ENCODE measurements at regions not wholly inside any gene's neighbourhood (a gene's known extent, or its start where the extent isn't known, plus 50 kb on each side); places are given as distances from the start of the nearest gene placed in this dataset.
"Not testable (repeated sequence)": the region's sequence is repeated elsewhere in the genome, so short reads cannot be mapped to it uniquely, and the experiment has no call there.

DNA sequence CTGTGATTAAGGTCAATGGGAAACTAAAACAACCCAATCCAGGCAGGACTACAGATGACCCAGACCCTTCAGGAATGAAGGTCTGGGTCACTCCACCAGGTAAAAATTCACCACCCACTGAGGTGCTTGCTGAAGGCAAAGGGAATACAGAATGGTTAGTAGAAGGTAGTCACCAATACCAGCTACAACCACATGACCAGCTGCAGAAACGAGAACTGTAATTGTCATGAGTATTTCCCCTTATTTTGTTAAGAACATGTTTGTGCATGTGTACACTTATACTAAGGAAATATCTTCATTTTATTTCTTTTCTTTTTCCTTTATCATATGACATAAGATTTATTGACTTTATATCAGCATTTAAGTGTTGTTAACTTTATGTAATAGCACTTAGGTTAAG, 126.1 kb upstream of the ZC3H12C start:
- not testable (repeated sequence) for H2BK120ac ChIP-seq (ENCODE audit: low read depth, low read length); H3K27me3 ChIP-seq (ENCODE audit: control insufficient read depth in 1 of 2, insufficient read depth in 1 of 2, low read length in 2 of 2); H2AFZ ChIP-seq (ENCODE audit: low read depth, low read length); H3K4me3 ChIP-seq (ENCODE audit: insufficient read depth in 1 of 2, low read depth in 1 of 2, low read length in 2 of 2); H3K9me3 ChIP-seq (ENCODE audit: control insufficient read depth, low read length); H2BK12ac ChIP-seq (ENCODE audit: low read length in 2 of 2); H3K14ac ChIP-seq (ENCODE audit: low read length in 2 of 2); H3K18ac ChIP-seq (ENCODE audit: low read depth in 1 of 2, low read length in 2 of 2); H3K4ac ChIP-seq (ENCODE audit: low read depth in 1 of 2, low read length in 2 of 2); H2BK15ac ChIP-seq (ENCODE audit: low read depth, poor library complexity, severe bottlenecking); H3K27ac ChIP-seq (ENCODE audit: low read length, poor library complexity, severe bottlenecking); DNase-seq; H2AK5ac ChIP-seq (ENCODE audit: low read length, severe bottlenecking); H3K4me2 ChIP-seq (ENCODE audit: low read length, poor library complexity, severe bottlenecking); H4K91ac ChIP-seq (ENCODE audit: low read length); H3K36me3 ChIP-seq (ENCODE audit: control insufficient read depth in 1 of 2, insufficient read depth in 2 of 2, low read depth in 1 of 2, low read length in 2 of 2); H2BK5ac ChIP-seq (ENCODE audit: low read depth, low read length, poor library complexity, severe bottlenecking); H4K8ac ChIP-seq (ENCODE audit: low read length); H3K4me1 ChIP-seq (ENCODE audit: control insufficient read depth, insufficient read depth, low read depth, low read length); H3K79me1 ChIP-seq (replicated peaks; ENCODE audit: low read length, poor library complexity, severe bottlenecking); H3K23ac ChIP-seq (ENCODE audit: low read length in 2 of 2); H3K9ac ChIP-seq (ENCODE audit: low read length)
- WGBS, result no CpG with 5 or more reads among the region's 1 CpG

DNA sequence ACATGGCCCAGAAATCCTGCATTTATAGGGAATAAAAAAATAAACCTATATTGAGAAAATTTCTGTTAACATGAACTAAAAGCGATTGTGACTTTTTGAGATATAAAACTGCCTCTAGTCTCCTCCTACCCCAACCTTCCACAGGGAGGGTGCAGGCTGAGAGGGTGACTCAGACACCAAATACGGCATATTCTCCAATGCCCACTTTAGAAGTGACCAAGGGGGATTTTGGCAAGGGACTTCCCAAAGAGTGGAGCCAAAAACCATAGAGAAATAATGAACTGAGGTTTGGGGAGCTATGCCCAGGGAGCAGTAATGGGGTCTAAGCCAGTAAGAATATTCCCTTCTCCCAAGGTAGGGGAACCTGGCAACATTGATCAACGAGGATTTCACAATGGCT, 124.9 kb upstream of the ZC3H12C start:
- no peaks in the 10 kb centered on the region for H3K79me1 ChIP-seq (replicated peaks; ENCODE audit: low read length, poor library complexity, severe bottlenecking)
- H3K14ac ChIP-seq (ENCODE audit: low read length in 2 of 2), result no peak overlapping the region
- no peaks in the 10 kb centered on the region for H3K27me3 ChIP-seq (ENCODE audit: control insufficient read depth in 1 of 2, insufficient read depth in 1 of 2, low read length in 2 of 2)
- no peak overlapping the region for H3K18ac ChIP-seq (ENCODE audit: low read depth in 1 of 2, low read length in 2 of 2)
- no peaks in the 10 kb centered on the region for H3K9me3 ChIP-seq (ENCODE audit: control insufficient read depth, low read length)
- H4K91ac ChIP-seq (ENCODE audit: low read length), result no peak overlapping the region
- no peak overlapping the region for H2AFZ ChIP-seq (ENCODE audit: low read depth, low read length)
- H3K4me2 ChIP-seq (ENCODE audit: low read length, poor library complexity, severe bottlenecking), result no peak overlapping the region
- no peak overlapping the region for H2AK5ac ChIP-seq (ENCODE audit: low read length, severe bottlenecking)
- WGBS, result 90% methylated on average over 1 of the region's 3 CpGs
- H3K4ac ChIP-seq (ENCODE audit: low read depth in 1 of 2, low read length in 2 of 2), result no peak overlapping the region
- no peak for DNase-seq
- H2BK120ac ChIP-seq (ENCODE audit: low read depth, low read length), result no peak overlapping the region
- no peak overlapping the region for H4K8ac ChIP-seq (ENCODE audit: low read length)
- H2BK5ac ChIP-seq (ENCODE audit: low read depth, low read length, poor library complexity, severe bottlenecking), result no peak overlapping the region
- no peaks in the 10 kb centered on the region for H3K36me3 ChIP-seq (ENCODE audit: control insufficient read depth in 1 of 2, insufficient read depth in 2 of 2, low read depth in 1 of 2, low read length in 2 of 2)
- no peak overlapping the region for H3K23ac ChIP-seq (ENCODE audit: low read length in 2 of 2)
- no peak overlapping the region for H3K9ac ChIP-seq (ENCODE audit: low read length)
- H3K4me1 ChIP-seq (ENCODE audit: control insufficient read depth, insufficient read depth, low read depth, low read length), result peaks cover 2% of the 10 kb centered on the region
- H2BK15ac ChIP-seq (ENCODE audit: low read depth, poor library complexity, severe bottlenecking), result no peak overlapping the region
- H3K4me3 ChIP-seq (ENCODE audit: insufficient read depth in 1 of 2, low read depth in 1 of 2, low read length in 2 of 2), result no peak overlapping the region
- no peak overlapping the region for H3K27ac ChIP-seq (ENCODE audit: low read length, poor library complexity, severe bottlenecking)
- H2BK12ac ChIP-seq (ENCODE audit: low read length in 2 of 2), result no peak overlapping the region

GRCh38 chr11:109968781-109969180, 124.4 kb upstream of the ZC3H12C start:
- H3K36me3 ChIP-seq (ENCODE audit: control insufficient read depth in 1 of 2, insufficient read depth in 2 of 2, low read depth in 1 of 2, low read length in 2 of 2), result no peaks in the 10 kb centered on the region
- H4K91ac ChIP-seq (ENCODE audit: low read length), result no peak overlapping the region
- DNase-seq, result no peak
- no peak overlapping the region for H3K9ac ChIP-seq (ENCODE audit: low read length)
- no peaks in the 10 kb centered on the region for H3K79me1 ChIP-seq (replicated peaks; ENCODE audit: low read length, poor library complexity, severe bottlenecking)
- no peak overlapping the region for H2BK120ac ChIP-seq (ENCODE audit: low read depth, low read length)
- H3K27ac ChIP-seq (ENCODE audit: low read length, poor library complexity, severe bottlenecking), result no peak overlapping the region
- no peak overlapping the region for H3K18ac ChIP-seq (ENCODE audit: low read depth in 1 of 2, low read length in 2 of 2)
- peaks cover 2% of the 10 kb centered on the region for H3K4me1 ChIP-seq (ENCODE audit: control insufficient read depth, insufficient read depth, low read depth, low read length)
- H3K14ac ChIP-seq (ENCODE audit: low read length in 2 of 2), result no peak overlapping the region
- no peak overlapping the region for H3K4me2 ChIP-seq (ENCODE audit: low read length, poor library complexity, severe bottlenecking)
- H3K23ac ChIP-seq (ENCODE audit: low read length in 2 of 2), result no peak overlapping the region
- no peak overlapping the region for H2AK5ac ChIP-seq (ENCODE audit: low read length, severe bottlenecking)
- H2BK12ac ChIP-seq (ENCODE audit: low read length in 2 of 2), result no peak overlapping the region
- H3K27me3 ChIP-seq (ENCODE audit: control insufficient read depth in 1 of 2, insufficient read depth in 1 of 2, low read length in 2 of 2), result no peaks in the 10 kb centered on the region
- H2BK5ac ChIP-seq (ENCODE audit: low read depth, low read length, poor library complexity, severe bottlenecking), result no peak overlapping the region
- H2BK15ac ChIP-seq (ENCODE audit: low read depth, poor library complexity, severe bottlenecking), result no peak overlapping the region
- H2AFZ ChIP-seq (ENCODE audit: low read depth, low read length), result no peak overlapping the region
- WGBS, result 100% methylated on average over 2 of the region's 3 CpGs
- H4K8ac ChIP-seq (ENCODE audit: low read length), result peak overlapping the region; percentile 37
- H3K9me3 ChIP-seq (ENCODE audit: control insufficient read depth, low read length), result no peaks in the 10 kb centered on the region
- H3K4me3 ChIP-seq (ENCODE audit: insufficient read depth in 1 of 2, low read depth in 1 of 2, low read length in 2 of 2), result no peak overlapping the region
- H3K4ac ChIP-seq (ENCODE audit: low read depth in 1 of 2, low read length in 2 of 2), result no peak overlapping the region

DNA sequence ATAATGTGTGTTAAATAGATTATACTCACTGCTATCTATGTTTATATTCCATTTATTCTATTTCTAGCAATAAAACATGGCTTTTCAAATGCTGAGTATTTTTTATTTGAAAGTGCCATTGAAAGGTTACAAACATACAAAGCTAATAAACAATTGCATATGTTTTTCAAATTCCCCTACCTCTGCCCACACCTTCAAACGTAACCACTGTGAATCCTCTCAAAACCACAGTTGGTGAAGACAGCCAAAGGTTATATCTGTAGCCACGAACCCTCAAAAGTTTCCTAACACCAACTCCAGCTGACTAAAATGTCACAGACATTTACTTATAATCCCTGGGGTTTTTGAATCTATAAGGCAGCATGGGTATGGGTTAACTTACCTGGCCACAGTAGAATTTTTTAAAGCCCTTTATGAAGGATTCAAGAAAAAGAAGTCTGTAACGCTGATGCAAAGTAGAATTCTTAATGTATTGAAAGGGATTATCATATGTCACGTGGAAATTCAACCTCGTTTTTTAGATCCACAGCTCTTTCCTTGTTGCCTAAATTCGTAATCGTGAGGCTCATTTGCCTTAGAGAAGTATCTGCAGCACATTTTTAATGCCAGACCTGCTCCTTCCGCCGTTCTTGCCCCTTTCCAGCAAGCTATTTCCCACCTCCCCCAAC, 122.5 kb upstream of the ZC3H12C start:
- Histone ChIP-seq H2BK15ac (ENCODE audit: low read depth, poor library complexity, severe bottlenecking) (no peak overlapping the region), H3K23ac (ENCODE audit: low read length in 2 of 2) (no peak overlapping the region), H3K4me3 (ENCODE audit: insufficient read depth in 1 of 2, low read depth in 1 of 2, low read length in 2 of 2) (no peak overlapping the region), H3K79me1 (replicated peaks; ENCODE audit: low read length, poor library complexity, severe bottlenecking) (no peaks in the 10 kb centered on the region), H3K27me3 (ENCODE audit: control insufficient read depth in 1 of 2, insufficient read depth in 1 of 2, low read length in 2 of 2) (no peaks in the 10 kb centered on the region), H4K8ac (ENCODE audit: low read length) (no peak overlapping the region), H2AK5ac (ENCODE audit: low read length, severe bottlenecking) (no peak overlapping the region), H3K4me2 (ENCODE audit: low read length, poor library complexity, severe bottlenecking) (no peak overlapping the region), H3K9me3 (ENCODE audit: control insufficient read depth, low read length) (no peaks in the 10 kb centered on the region), H3K14ac (ENCODE audit: low read length in 2 of 2) (no peak overlapping the region), H3K27ac (ENCODE audit: low read length, poor library complexity, severe bottlenecking) (no peak overlapping the region), H4K91ac (ENCODE audit: low read length) (no peak overlapping the region), H3K36me3 (ENCODE audit: control insufficient read depth in 1 of 2, insufficient read depth in 2 of 2, low read depth in 1 of 2, low read length in 2 of 2) (no peaks in the 10 kb centered on the region), H2BK120ac (ENCODE audit: low read depth, low read length) (peak overlapping the region; percentile 3), H3K4ac (ENCODE audit: low read depth in 1 of 2, low read length in 2 of 2) (no peak overlapping the region), H3K9ac (ENCODE audit: low read length) (no peak overlapping the region), H2BK12ac (ENCODE audit: low read length in 2 of 2) (peak overlapping the region in 1 of 2 experiments; percentile 5), H2BK5ac (ENCODE audit: low read depth, low read length, poor library complexity, severe bottlenecking) (no peak overlapping the region), H3K4me1 (ENCODE audit: control insufficient read depth, insufficient read depth, low read depth, low read length) (peaks cover 2% of the 10 kb centered on the region), H2AFZ (ENCODE audit: low read depth, low read length) (no peak overlapping the region), H3K18ac (ENCODE audit: low read depth in 1 of 2, low read length in 2 of 2) (peak overlapping the region in 1 of 2 experiments; percentile 19)
- DNase-seq, result no peak
- WGBS, result 93% methylated on average over 6 of the region's 9 CpGs

Data from mesenchymal stem cell (in vitro differentiated cells and primary cell).